Osteoblast (primary cell): ENCODE measurements at regions not wholly inside any gene's neighbourhood (a gene's known extent, or its start where the extent isn't known, plus 50 kb on each side); places are given as distances from the start of the nearest gene placed in this dataset.

Experiments used
- DNase-seq: peaks from one replicate; pipeline ENCODE4 v3.0.0; 2011; ENCODE audit warnings: low spot score, mixed read lengths; ENCODE audit not compliant: insufficient read length; ENCODE audit errors: missing footprints
- H2AFZ ChIP-seq: 2 replicates; pipeline ENCODE4 v1.6.0; 2011; ENCODE audit warnings: mild to moderate bottlenecking, low read length
- H3K27ac ChIP-seq: 2 replicates; pipeline ENCODE4 v1.5.1; 2011; ENCODE audit warnings: mild to moderate bottlenecking, low read depth, low read length, moderate library complexity
- H3K27me3 ChIP-seq: 2 replicates; pipeline ENCODE4 v1.6.0; 2012; ENCODE audit warnings: mild to moderate bottlenecking, control low read depth, inconsistent platforms, low read length, moderate library complexity; ENCODE audit not compliant: insufficient read depth
- H3K36me3 ChIP-seq: 2 replicates; pipeline ENCODE4 v1.5.1; 2011; ENCODE audit warnings: mild to moderate bottlenecking, low read length, control low read depth, moderate library complexity; ENCODE audit not compliant: insufficient read depth
- H3K4me1 ChIP-seq: 2 replicates; pipeline ENCODE4 v1.5.1; 2011; ENCODE audit warnings: mild to moderate bottlenecking, low read length, control low read depth, moderate library complexity; ENCODE audit not compliant: insufficient read depth
- H3K4me2 ChIP-seq: 2 replicates; pipeline ENCODE4 v1.6.0; 2011; ENCODE audit warnings: mild to moderate bottlenecking, low read length; ENCODE audit not compliant: insufficient read depth
- H3K4me3 ChIP-seq: fragments of 200-600 bp; sonication (generic); 3 replicates; pipeline ENCODE4 v1.5.1; 2012; ENCODE audit warnings: mild to moderate bottlenecking, low read length, inconsistent platforms; ENCODE audit not compliant: insufficient read depth
- H3K79me2 ChIP-seq: 2 replicates; pipeline ENCODE4 v1.6.0; 2012; ENCODE audit warnings: mild to moderate bottlenecking, low read length, control low read depth, inconsistent platforms; ENCODE audit not compliant: insufficient read depth
- H3K9me3 ChIP-seq: 2 replicates; pipeline ENCODE4 v1.5.1; 2011; ENCODE audit warnings: low read depth, low read length, control low read depth
- H4K20me1 ChIP-seq: 2 replicates; pipeline ENCODE4 v1.6.0; 2012; ENCODE audit warnings: mild to moderate bottlenecking, low read length, control low read depth; ENCODE audit not compliant: insufficient read depth
- CTCF ChIP-seq: IDR thresholded peaks from 2 replicates; pipeline ENCODE4 v1.5.1; 2011; ENCODE audit warnings: mild to moderate bottlenecking, low read depth, low read length, moderate library complexity; ENCODE audit errors: extremely low read depth

GRCh38 chr11:81993755-81994154, 739.9 kb downstream of the FAM181B start:
- no peak for DNase-seq
- no peak overlapping the region for H3K4me3 ChIP-seq
- H3K79me2 ChIP-seq: no peaks in the 10 kb centered on the region
- no peak overlapping the region for H3K4me2 ChIP-seq
- H3K36me3 ChIP-seq: no peaks in the 10 kb centered on the region
- H3K27ac ChIP-seq: no peak overlapping the region
- H3K27me3 ChIP-seq: no peaks in the 10 kb centered on the region
- TF ChIP-seq CTCF: no peak
- H3K9me3 ChIP-seq: no peaks in the 10 kb centered on the region
- no peak overlapping the region for H2AFZ ChIP-seq
- no peaks in the 10 kb centered on the region for H4K20me1 ChIP-seq
- no peaks in the 10 kb centered on the region for H3K4me1 ChIP-seq

GRCh38 chr11:81990659-81991443, 742.8 kb downstream of the FAM181B start:
- no peaks in the 10 kb centered on the region for H3K27me3 ChIP-seq
- H4K20me1 ChIP-seq: no peaks in the 10 kb centered on the region
- no peaks in the 10 kb centered on the region for H3K9me3 ChIP-seq
- no peak overlapping the region for H2AFZ ChIP-seq
- no peak overlapping the region for H3K4me3 ChIP-seq
- H3K4me1 ChIP-seq: no peaks in the 10 kb centered on the region
- DNase-seq: no peak
- no peak for TF ChIP-seq CTCF
- no peak overlapping the region for H3K27ac ChIP-seq
- no peak overlapping the region for H3K4me2 ChIP-seq
- H3K79me2 ChIP-seq: no peaks in the 10 kb centered on the region
- H3K36me3 ChIP-seq: no peaks in the 10 kb centered on the region

GRCh38 chr11:81989093-81989492, 744.6 kb downstream of the FAM181B start:
- no peak for TF ChIP-seq CTCF
- Histone ChIP-seq H3K79me2 (no peaks in the 10 kb centered on the region), H3K36me3 (no peaks in the 10 kb centered on the region), H3K4me3 (no peak overlapping the region), H2AFZ (no peak overlapping the region), H4K20me1 (no peaks in the 10 kb centered on the region), H3K27ac (no peak overlapping the region), H3K4me2 (no peak overlapping the region), H3K27me3 (no peaks in the 10 kb centered on the region), H3K4me1 (no peaks in the 10 kb centered on the region), H3K9me3 (no peaks in the 10 kb centered on the region)
- peak; percentile 71 for DNase-seq

- peak; percentile 63 for DNase-seq
- H3K9me3 ChIP-seq: no peaks in the 10 kb centered on the region
- H3K27me3 ChIP-seq: no peaks in the 10 kb centered on the region
- no peaks in the 10 kb centered on the region for H3K36me3 ChIP-seq
- H2AFZ ChIP-seq: no peak overlapping the region
- H3K4me1 ChIP-seq: no peaks in the 10 kb centered on the region
- no peak overlapping the region for H3K27ac ChIP-seq
- no peak for TF ChIP-seq CTCF
- no peak overlapping the region for H3K4me3 ChIP-seq
- H3K79me2 ChIP-seq: no peaks in the 10 kb centered on the region
- no peak overlapping the region for H3K4me2 ChIP-seq
- no peaks in the 10 kb centered on the region for H4K20me1 ChIP-seq
These were observed 745.7 kb downstream of the FAM181B start for GRCh38 chr11:81987829-81988472.
